GM21528 (cell line): ENCODE measurements at regions not wholly inside any gene's neighbourhood (a gene's known extent, or its start where the extent isn't known, plus 50 kb on each side); places are given as distances from the start of the nearest gene placed in this dataset.
A peak's percentile ranks its signal among the peaks of the same experiment; 100 is the strongest.

ENCODE experiments used
- ATAC-seq: cut with Tn5 transposase; IDR thresholded peaks from one replicate; pipeline ENCODE4 v1.9.1; 2021; ENCODE audit warnings: mild to moderate bottlenecking, moderate library complexity; ENCODE audit not compliant: unreplicated experiment, low FRiP score

GRCh38 chr9:19965336-19965735, 176.5 kb upstream of the SLC24A2 start:
- ATAC-seq, result no peak

GRCh38 chr9:19947996-19948395, 159.2 kb upstream of the SLC24A2 start:
- no peak for ATAC-seq

- ATAC-seq, result no peak
Observed at GRCh38 chr9:19946441-19947109, 157.7 kb upstream of the SLC24A2 start.

- no peak for ATAC-seq
Observed at GRCh38 chr9:19941874-19942273, 153.0 kb upstream of the SLC24A2 start.

- no peak for ATAC-seq
Observed at GRCh38 chr9:19940811-19941535, 152.1 kb upstream of the SLC24A2 start.

GRCh38 chr9:19939734-19940278, 151.0 kb upstream of the SLC24A2 start:
- ATAC-seq, result no peak

GRCh38 chr9:19938990-19939733, 150.3 kb upstream of the SLC24A2 start:
- ATAC-seq, result no peak

- no peak for ATAC-seq
Observed at GRCh38 chr9:19937121-19937520, 148.3 kb upstream of the SLC24A2 start.

- no peak for ATAC-seq
Observed at GRCh38 chr9:19936598-19936997, 147.8 kb upstream of the SLC24A2 start.

- ATAC-seq, result no peak
Observed at GRCh38 chr9:19935422-19935821, 146.6 kb upstream of the SLC24A2 start.

- no peak for ATAC-seq
Observed at GRCh38 chr9:19934301-19934871, 145.5 kb upstream of the SLC24A2 start.

- no peak for ATAC-seq
Observed at GRCh38 chr9:19931098-19931890, 142.5 kb upstream of the SLC24A2 start.

GRCh38 chr9:19927560-19927959, 138.7 kb upstream of the SLC24A2 start:
- no peak for ATAC-seq

- no peak for ATAC-seq
Observed at GRCh38 chr9:19926774-19927173, 137.9 kb upstream of the SLC24A2 start.

- ATAC-seq, result peak; percentile 91
Observed at GRCh38 chr9:19925674-19926503, 137.1 kb upstream of the SLC24A2 start.

- ATAC-seq, result no peak
Observed at GRCh38 chr9:19924080-19924479, 135.2 kb upstream of the SLC24A2 start.

- no peak for ATAC-seq
Observed at GRCh38 chr9:19922476-19923118, 133.8 kb upstream of the SLC24A2 start.

GRCh38 chr9:19920401-19920800, 131.6 kb upstream of the SLC24A2 start:
- ATAC-seq, result no peak

GRCh38 chr9:19918630-19919029, 129.8 kb upstream of the SLC24A2 start:
- ATAC-seq, result no peak
